A549 (cell line): ENCODE measurements at regions not wholly inside any gene's neighbourhood (a gene's known extent, or its start where the extent isn't known, plus 50 kb on each side); places are given as distances from the start of the nearest gene placed in this dataset.

Experiments
- ATAC-seq, 2 experiments: fragments of 200-7000 bp in 1 of 2; fragments of >200 bp in 1 of 2; cut with Nextera tagmentation in 1 of 2; cut with Tn5 transposase in 1 of 2; 3 replicates each; pipeline versions ENCODE4 v1.8.0 to v1.9.1; 2018 to 2020; ENCODE audit warnings: mild to moderate bottlenecking in 1 of 2, moderate library complexity in 1 of 2
- CTCF ChIA-PET: fragments of 300-600 bp; sonication (Branson Sonifier 250); formaldehyde crosslinking; extraction: SDS; loops from one replicate; lab custom pipeline; 2021; ENCODE audit warnings: antibody characterized with exemption, inconsistent platforms; lab: Yijun Ruan, JAX
- POLR2A ChIA-PET: fragments of 350-600 bp; formaldehyde crosslinking; extraction: SDS; loops from one replicate; lab custom pipeline; 2021; ENCODE audit warnings: antibody characterized with exemption, inconsistent platforms; lab: Yijun Ruan, JAX
- DNase-seq, 2 experiments: peaks; one replicate each; pipeline versions ENCODE4 v3.0.0 to v3.0.0-alpha.2; 2011 to 2016; ENCODE audit warnings: low read depth in 1 of 2, low spot score in 1 of 2
- FAIRE-seq: peaks from 2 replicates; lab custom pipeline; 2011; peaks lifted over from hg19 to GRCh38; lab: Jason Lieb, UNC
- H3K27ac ChIP-seq, 2 experiments: fragments of >200 bp; sonication (Bioruptor Twin); formaldehyde crosslinking; 3 replicates each; pipeline ENCODE4 v1.5.1; 2016 to 2017
- H3K4me1 ChIP-seq: fragments of >200 bp; sonication (Bioruptor Twin); formaldehyde crosslinking; 3 replicates; pipeline ENCODE4 v1.6.1; 2016
- H3K4me2 ChIP-seq: fragments of >200 bp; sonication (Bioruptor Twin); formaldehyde crosslinking; 3 replicates; pipeline ENCODE4 v1.6.1; 2016
- H3K4me3 ChIP-seq: fragments of >200 bp; sonication (Bioruptor Twin); formaldehyde crosslinking; 3 replicates; pipeline ENCODE4 v1.5.1; 2016
- H3K9me3 ChIP-seq: fragments of >200 bp; sonication (Bioruptor Twin); formaldehyde crosslinking; 3 replicates; pipeline ENCODE4 v1.6.1; 2016
- BCL3 ChIP-seq: fragments of >200 bp; sonication (Bioruptor Twin); formaldehyde crosslinking; IDR thresholded peaks from 3 replicates; pipeline ENCODE4 v1.6.1; 2016
- CBX2 ChIP-seq: fragments of 200-600 bp; sonication (generic); IDR thresholded peaks from 2 replicates; pipeline ENCODE4 v1.6.1; 2016; ENCODE audit warnings: low read depth, mild to moderate bottlenecking, borderline replicate concordance
- CHD2 ChIP-seq: fragments of 150-350 bp; IDR thresholded peaks from 2 replicates; pipeline ENCODE4 v1.6.1; 2014; ENCODE audit warnings: low read length; ENCODE audit not compliant: partially characterized antibody
- CHD4 ChIP-seq: fragments of 200-600 bp; sonication (generic); IDR thresholded peaks from 2 replicates; pipeline ENCODE4 v1.6.1; 2016; ENCODE audit warnings: antibody characterized with exemption, mild to moderate bottlenecking, borderline replicate concordance
- CTCF ChIP-seq: fragments of >200 bp; sonication (Bioruptor Twin); formaldehyde crosslinking; IDR thresholded peaks from 3 replicates; pipeline ENCODE4 v1.5.1; 2016
- FOSB ChIP-seq: fragments of 250-450 bp; sonication (Bioruptor Pico); IDR thresholded peaks from 2 replicates; pipeline ENCODE4 v1.5.0; 2020; ENCODE audit warnings: mild to moderate bottlenecking, moderate library complexity
- FOXS1 ChIP-seq: fragments of 250-450 bp; sonication (Bioruptor Pico); IDR thresholded peaks from 2 replicates; pipeline ENCODE4 v1.5.0; 2020; ENCODE audit warnings: mild to moderate bottlenecking, moderate library complexity
- GATA3 ChIP-seq: IDR thresholded peaks from 2 replicates; pipeline ENCODE4 v1.6.1; 2012; ENCODE audit warnings: borderline replicate concordance
- HDAC2 ChIP-seq: fragments of 200-600 bp; sonication (generic); IDR thresholded peaks from 2 replicates; pipeline ENCODE4 v1.6.1; 2016
- HEYL ChIP-seq: fragments of 250-450 bp; sonication (Bioruptor Pico); IDR thresholded peaks from 2 replicates; pipeline ENCODE4 v1.8.0; 2021; ENCODE audit warnings: mild to moderate bottlenecking, moderate library complexity
- HOXB13 ChIP-seq: fragments of 250-450 bp; sonication (Bioruptor Pico); IDR thresholded peaks from 2 replicates; pipeline ENCODE4 v1.5.0; 2020; ENCODE audit warnings: low read depth, mild to moderate bottlenecking, moderate library complexity
- JUNB ChIP-seq: fragments of >200 bp; sonication (Bioruptor Twin); formaldehyde crosslinking; IDR thresholded peaks from 2 replicates; pipeline ENCODE4 v1.6.1; 2016
- KDM1A ChIP-seq: fragments of 200-600 bp; sonication (generic); IDR thresholded peaks from 2 replicates; pipeline ENCODE4 v1.6.1; 2016; ENCODE audit warnings: low read depth, mild to moderate bottlenecking
- KDM5A ChIP-seq: fragments of 200-600 bp; sonication (generic); IDR thresholded peaks from 2 replicates; pipeline ENCODE4 v1.6.1; 2016; ENCODE audit warnings: antibody characterized with exemption, mild to moderate bottlenecking
- NR3C1 ChIP-seq: fragments of >200 bp; sonication (Bioruptor Twin); formaldehyde crosslinking; IDR thresholded peaks from 3 replicates; pipeline ENCODE4 v1.6.1; 2017
- RARB ChIP-seq: fragments of 250-450 bp; sonication (Bioruptor Pico); IDR thresholded peaks from 2 replicates; pipeline ENCODE4 v1.8.0; 2021; ENCODE audit warnings: mild to moderate bottlenecking, moderate library complexity
- RFX5 ChIP-seq: fragments of 450-650 bp; IDR thresholded peaks from 2 replicates; pipeline ENCODE4 v1.7.1; 2014; ENCODE audit warnings: antibody characterized with exemption, mild to moderate bottlenecking, moderate library complexity
- TP53 ChIP-seq: fragments of 250-450 bp; sonication (Bioruptor Pico); IDR thresholded peaks from 2 replicates; pipeline ENCODE4 v1.5.0; 2021; ENCODE audit warnings: mild to moderate bottlenecking, moderate library complexity
- ZFP36 ChIP-seq: fragments of 450-650 bp; IDR thresholded peaks from 2 replicates; pipeline ENCODE4 v1.6.1; 2014; ENCODE audit warnings: borderline replicate concordance; ENCODE audit not compliant: partially characterized antibody
- ZSCAN20 ChIP-seq: fragments of 250-450 bp; sonication (Bioruptor Pico); IDR thresholded peaks from 2 replicates; pipeline ENCODE4 v1.8.0; 2022; ENCODE audit warnings: mild to moderate bottlenecking, moderate library complexity
- WGBS: methylation state at CpG from one replicate; pipeline ENCODE4 v1.1.6; 2017; ENCODE audit errors: missing lambda C conversion rate; 5-methylcytosine and 5-hydroxymethylcytosine counted together
- TF ChIP-seq, protein P1 (sequence below): fragments of 250-450 bp; sonication (Bioruptor Pico); IDR thresholded peaks from 2 replicates; pipeline ENCODE4 v1.5.0; 2021; ENCODE audit warnings: mild to moderate bottlenecking, moderate library complexity, borderline replicate concordance
- TF ChIP-seq, protein P2 (sequence below): IDR thresholded peaks from 2 replicates; pipeline ENCODE4 v1.6.1; 2012

DNA sequence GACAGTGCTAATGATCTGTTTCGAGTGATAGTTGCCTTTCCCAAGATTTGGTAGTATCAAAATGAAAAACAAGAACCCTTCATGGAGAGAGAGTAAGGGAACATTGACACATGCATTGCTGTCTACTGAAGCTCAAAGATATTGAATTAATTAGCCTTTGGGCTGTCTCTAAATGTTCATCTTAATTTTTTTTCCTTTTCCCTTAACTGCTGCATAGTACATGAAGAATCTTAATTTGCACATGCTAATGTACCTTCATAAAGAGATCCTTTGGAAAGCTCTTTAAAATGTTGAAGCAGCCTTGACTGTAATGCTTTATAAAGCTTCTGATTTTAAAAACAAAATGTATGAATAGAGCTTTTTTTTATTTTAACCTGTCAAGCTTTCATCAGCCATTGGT lies 452.2 kb downstream of the TUSC7 start:
- Histone ChIP-seq H3K27ac (no peak overlapping the region), H3K4me1 (no peaks in the 10 kb centered on the region), H3K9me3 (no peaks in the 10 kb centered on the region), H3K4me2 (no peak overlapping the region), H3K4me3 (no peak overlapping the region)
- ATAC-seq (no peak), DNase-seq (no peak), FAIRE-seq (no peak)
- no peak for TF ChIP-seq ZSCAN20 (CRISPR knock-in tag)
- TF ChIP-seq CTCF, result no peak
- no peak for TF ChIP-seq KDM1A
- TF ChIP-seq FOXS1 (CRISPR knock-in tag), result no peak
- TF ChIP-seq, protein P1, sequence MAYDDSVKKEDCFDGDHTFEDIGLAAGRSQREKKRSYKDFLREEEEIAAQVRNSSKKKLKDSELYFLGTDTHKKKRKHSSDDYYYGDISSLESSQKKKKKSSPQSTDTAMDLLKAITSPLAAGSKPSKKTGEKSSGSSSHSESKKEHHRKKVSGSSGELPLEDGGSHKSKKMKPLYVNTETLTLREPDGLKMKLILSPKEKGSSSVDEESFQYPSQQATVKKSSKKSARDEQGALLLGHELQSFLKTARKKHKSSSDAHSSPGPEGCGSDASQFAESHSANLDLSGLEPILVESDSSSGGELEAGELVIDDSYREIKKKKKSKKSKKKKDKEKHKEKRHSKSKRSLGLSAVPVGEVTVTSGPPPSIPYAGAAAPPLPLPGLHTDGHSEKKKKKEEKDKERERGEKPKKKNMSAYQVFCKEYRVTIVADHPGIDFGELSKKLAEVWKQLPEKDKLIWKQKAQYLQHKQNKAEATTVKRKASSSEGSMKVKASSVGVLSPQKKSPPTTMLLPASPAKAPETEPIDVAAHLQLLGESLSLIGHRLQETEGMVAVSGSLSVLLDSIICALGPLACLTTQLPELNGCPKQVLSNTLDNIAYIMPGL (CRISPR knock-in tag), result no peak
- no peak for TF ChIP-seq CHD4
- TF ChIP-seq RARB (CRISPR knock-in tag), result no peak
- TF ChIP-seq, protein P2, sequence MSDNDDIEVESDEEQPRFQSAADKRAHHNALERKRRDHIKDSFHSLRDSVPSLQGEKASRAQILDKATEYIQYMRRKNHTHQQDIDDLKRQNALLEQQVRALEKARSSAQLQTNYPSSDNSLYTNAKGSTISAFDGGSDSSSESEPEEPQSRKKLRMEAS, result no peak
- no peak for TF ChIP-seq CHD2
- TF ChIP-seq ZFP36, result no peak
- TF ChIP-seq HOXB13 (CRISPR knock-in tag), result no peak
- TF ChIP-seq TP53 (CRISPR knock-in tag), result no peak
- no peak for TF ChIP-seq CBX2
- ChIA-PET POLR2A (no interaction called here), CTCF (no interaction called here)
- WGBS, result 78% methylated on average over 1 of the region's 1 CpG

DNA sequence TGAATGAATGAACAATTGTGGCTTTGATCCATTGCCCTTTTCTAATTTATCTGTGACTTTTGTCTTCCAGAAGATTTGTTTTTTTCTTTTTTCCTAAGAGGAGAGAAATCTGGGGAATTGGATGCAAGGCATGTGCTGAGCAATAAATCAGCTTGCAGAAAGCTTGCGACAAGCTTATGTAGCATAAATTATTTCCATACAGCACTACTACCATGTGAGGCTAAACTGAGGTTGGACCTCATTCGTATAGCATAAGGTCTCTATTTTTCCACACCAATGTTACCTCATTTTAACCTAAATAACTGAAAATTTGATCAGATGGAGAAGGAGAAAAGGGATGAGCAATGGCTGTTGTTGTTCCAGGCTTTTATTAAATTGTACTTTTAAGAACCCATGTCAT lies 455.6 kb downstream of the TUSC7 start:
- H3K4me1 ChIP-seq, result no peaks in the 10 kb centered on the region
- DNase-seq, result no peak
- 60% methylated on average over 2 of the region's 2 CpGs for WGBS
- ChIA-PET POLR2A (no interaction called here), CTCF (no interaction called here)
- H3K4me3 ChIP-seq, result no peak overlapping the region
- TF ChIP-seq BCL3 (no peak), CHD2 (no peak), JUNB (no peak), TP53 (CRISPR knock-in tag) (no peak), ZFP36 (no peak), RFX5 (no peak), CBX2 (no peak), KDM5A (no peak), HEYL (CRISPR knock-in tag) (no peak), FOXS1 (CRISPR knock-in tag) (no peak), NR3C1 (no peak), HDAC2 (no peak), FOSB (CRISPR knock-in tag) (no peak), GATA3 (no peak)
- TF ChIP-seq, all 56 proteins: peak for 0
- no peak for ATAC-seq
- H3K27ac ChIP-seq, result no peak overlapping the region
- H3K4me2 ChIP-seq, result no peak overlapping the region
- FAIRE-seq, result no peak
- H3K9me3 ChIP-seq, result no peaks in the 10 kb centered on the region
